Smooth muscle cell (in vitro differentiated cells): ENCODE measurements at regions not wholly inside any gene's neighbourhood (a gene's known extent, or its start where the extent isn't known, plus 50 kb on each side); places are given as distances from the start of the nearest gene placed in this dataset.

ENCODE experiments used
- DNase-seq: peaks from one replicate; lab custom pipeline; 2025; ENCODE audit not compliant: unreplicated experiment; lab: John Stamatoyannopoulos, UW
- H2AFZ ChIP-seq: fragments of 200-600 bp; sonication (generic); 2 replicates; pipeline ENCODE4 v1.6.0; 2016; ENCODE audit warnings: antibody characterized with exemption, low read depth, mild to moderate bottlenecking
- H3F3A ChIP-seq: fragments of 200-600 bp; sonication (generic); 2 replicates; pipeline ENCODE4 v1.6.0; 2017; ENCODE audit warnings: antibody characterized with exemption, low read depth
- H3K27ac ChIP-seq: fragments of 200-600 bp; sonication (generic); 2 replicates; pipeline ENCODE4 v1.5.1; 2016; ENCODE audit warnings: low read depth, mild to moderate bottlenecking
- H3K27me3 ChIP-seq: fragments of 200-600 bp; sonication (generic); 2 replicates; pipeline ENCODE4 v1.6.1; 2016; ENCODE audit warnings: low read depth, mild to moderate bottlenecking
- H3K36me3 ChIP-seq: fragments of 200-600 bp; sonication (generic); 2 replicates; pipeline ENCODE4 v1.5.1; 2016; ENCODE audit warnings: low read depth
- H3K4me1 ChIP-seq: fragments of 200-600 bp; sonication (generic); 2 replicates; pipeline ENCODE4 v1.5.1; 2016; ENCODE audit warnings: low read depth
- H3K4me2 ChIP-seq: fragments of 200-600 bp; sonication (generic); 2 replicates; pipeline ENCODE4 v1.6.0; 2016; ENCODE audit warnings: mild to moderate bottlenecking
- H3K4me3 ChIP-seq: fragments of 200-600 bp; sonication (generic); 2 replicates; pipeline ENCODE4 v1.5.1; 2016; ENCODE audit warnings: mild to moderate bottlenecking
- H3K79me2 ChIP-seq: fragments of 200-600 bp; sonication (generic); 2 replicates; pipeline ENCODE4 v1.6.0; 2016; ENCODE audit warnings: low read depth, mild to moderate bottlenecking
- H3K9ac ChIP-seq: fragments of 200-600 bp; sonication (generic); 2 replicates; pipeline ENCODE4 v1.6.0; 2016; ENCODE audit warnings: low read depth
- H3K9me3 ChIP-seq: fragments of 200-600 bp; sonication (generic); replicated peaks from 2 replicates; pipeline ENCODE4 v1.5.1; 2016; ENCODE audit warnings: low read depth
- H4K20me1 ChIP-seq: fragments of 200-600 bp; sonication (generic); 2 replicates; pipeline ENCODE4 v1.6.0; 2016; ENCODE audit warnings: low read depth
- CTCF ChIP-seq: fragments of 200-600 bp; sonication (generic); IDR thresholded peaks from 2 replicates; pipeline ENCODE4 v1.5.1; 2017; ENCODE audit warnings: borderline replicate concordance, mild to moderate bottlenecking, antibody characterized with exemption; ENCODE audit not compliant: insufficient read depth, poor library complexity, severe bottlenecking
- WGBS: methylation state at CpG from one replicate; pipeline ENCODE4 v1.1.7; 2016; ENCODE audit warnings: low lambda C conversion rate; 5-methylcytosine and 5-hydroxymethylcytosine counted together

GRCh38 chr1:90347366-90347765 lies 352.5 kb downstream of the ZNF326 start:
- DNase-seq: no peak
- WGBS: 86% methylated on average over 1 of the region's 1 CpG
- H3K27ac ChIP-seq: no peak overlapping the region

GRCh38 chr1:90346757-90347156 lies 351.8 kb downstream of the ZNF326 start:
- no peak for TF ChIP-seq CTCF
- no peak overlapping the region for H3K4me2 ChIP-seq
- H4K20me1 ChIP-seq: no peaks in the 10 kb centered on the region
- H3K9me3 ChIP-seq: peaks cover 3% of the 10 kb centered on the region
- H3K9ac ChIP-seq: no peak overlapping the region
- no peaks in the 10 kb centered on the region for H3K4me1 ChIP-seq
- H3K79me2 ChIP-seq: no peaks in the 10 kb centered on the region
- DNase-seq: no peak
- H3K36me3 ChIP-seq: no peaks in the 10 kb centered on the region
- H2AFZ ChIP-seq: no peak overlapping the region
- H3F3A ChIP-seq: no peaks in the 10 kb centered on the region
- no peaks in the 10 kb centered on the region for H3K27me3 ChIP-seq
- 94% methylated on average over 2 of the region's 2 CpGs for WGBS
- H3K27ac ChIP-seq: no peak overlapping the region
- no peak overlapping the region for H3K4me3 ChIP-seq

More at GRCh38 chr1:90347366-90347765, 352.5 kb downstream of the ZNF326 start:
- no peak for TF ChIP-seq CTCF
- H3K9ac ChIP-seq: no peak overlapping the region
- H2AFZ ChIP-seq: no peak overlapping the region
- H3K4me3 ChIP-seq: no peak overlapping the region
- no peak overlapping the region for H3K4me2 ChIP-seq
- no peaks in the 10 kb centered on the region for H3K79me2 ChIP-seq
- no peaks in the 10 kb centered on the region for H3K4me1 ChIP-seq
- H3K27me3 ChIP-seq: no peaks in the 10 kb centered on the region
- H3K36me3 ChIP-seq: no peaks in the 10 kb centered on the region
- no peaks in the 10 kb centered on the region for H4K20me1 ChIP-seq
- H3K9me3 ChIP-seq: peaks cover 3% of the 10 kb centered on the region
- H3F3A ChIP-seq: no peaks in the 10 kb centered on the region

- H3K9ac ChIP-seq: no peak overlapping the region
- H4K20me1 ChIP-seq: no peaks in the 10 kb centered on the region
- H3K4me2 ChIP-seq: no peak overlapping the region
- H3K36me3 ChIP-seq: no peaks in the 10 kb centered on the region
- no peaks in the 10 kb centered on the region for H3K79me2 ChIP-seq
- WGBS: 95% methylated on average over 1 of the region's 1 CpG
- no peak overlapping the region for H3K4me3 ChIP-seq
- DNase-seq: no peak
- H3K9me3 ChIP-seq: peaks cover 3% of the 10 kb centered on the region
- no peaks in the 10 kb centered on the region for H3K4me1 ChIP-seq
- no peak overlapping the region for H3K27ac ChIP-seq
- no peak for TF ChIP-seq CTCF
- no peak overlapping the region for H2AFZ ChIP-seq
- H3F3A ChIP-seq: no peaks in the 10 kb centered on the region
- H3K27me3 ChIP-seq: no peaks in the 10 kb centered on the region
These were observed 351.4 kb downstream of the ZNF326 start for GRCh38 chr1:90346349-90346748.

- no peak overlapping the region for H2AFZ ChIP-seq
- WGBS: 86% methylated on average over 1 of the region's 1 CpG
These were observed 350.2 kb downstream of the ZNF326 start for GRCh38 chr1:90344963-90345730.

More at GRCh38 chr1:90344963-90345730, 350.2 kb downstream of the ZNF326 start:
- H4K20me1 ChIP-seq: no peaks in the 10 kb centered on the region
- H3K4me2 ChIP-seq: no peak overlapping the region
- H3K27me3 ChIP-seq: no peaks in the 10 kb centered on the region
- H3K36me3 ChIP-seq: no peaks in the 10 kb centered on the region
- no peaks in the 10 kb centered on the region for H3K4me1 ChIP-seq
- no peak overlapping the region for H3K4me3 ChIP-seq
- H3F3A ChIP-seq: no peaks in the 10 kb centered on the region
- no peak for DNase-seq
- no peaks in the 10 kb centered on the region for H3K79me2 ChIP-seq
- H3K9me3 ChIP-seq: peaks cover 3% of the 10 kb centered on the region
- TF ChIP-seq CTCF: no peak
- H3K9ac ChIP-seq: no peak overlapping the region
- H3K27ac ChIP-seq: no peak overlapping the region
